Activated naive CD8-positive, alpha-beta T cell treated with anti-CD3 and anti-CD28 coated beads for 36 hours (primary cell): ENCODE measurements at regions not wholly inside any gene's neighbourhood (a gene's known extent, or its start where the extent isn't known, plus 50 kb on each side); places are given as distances from the start of the nearest gene placed in this dataset.

Experiments
- DNase-seq: peaks from one replicate; pipeline ENCODE4 v3.0.0; 2021
- H3K27ac Mint-ChIP-seq: one replicate; pipeline ENCODE4 v1.8.0; 2022; ENCODE audit warnings: mild to moderate bottlenecking, moderate library complexity, mixed read lengths
- H3K27me3 Mint-ChIP-seq: one replicate; pipeline ENCODE4 v1.8.0; 2022; ENCODE audit warnings: mild to moderate bottlenecking, mixed read lengths
- H3K36me3 Mint-ChIP-seq: one replicate; pipeline ENCODE4 v1.8.0; 2021; ENCODE audit warnings: mild to moderate bottlenecking, mixed read lengths
- H3K4me1 Mint-ChIP-seq: one replicate; pipeline ENCODE4 v1.8.0; 2021; ENCODE audit warnings: mixed read lengths
- H3K4me3 Mint-ChIP-seq: one replicate; pipeline ENCODE4 v1.8.0; 2022; ENCODE audit warnings: mild to moderate bottlenecking, moderate library complexity, mixed read lengths
- H3K9me3 Mint-ChIP-seq: one replicate; pipeline ENCODE4 v1.8.0; 2022; ENCODE audit warnings: mixed read lengths

DNA sequence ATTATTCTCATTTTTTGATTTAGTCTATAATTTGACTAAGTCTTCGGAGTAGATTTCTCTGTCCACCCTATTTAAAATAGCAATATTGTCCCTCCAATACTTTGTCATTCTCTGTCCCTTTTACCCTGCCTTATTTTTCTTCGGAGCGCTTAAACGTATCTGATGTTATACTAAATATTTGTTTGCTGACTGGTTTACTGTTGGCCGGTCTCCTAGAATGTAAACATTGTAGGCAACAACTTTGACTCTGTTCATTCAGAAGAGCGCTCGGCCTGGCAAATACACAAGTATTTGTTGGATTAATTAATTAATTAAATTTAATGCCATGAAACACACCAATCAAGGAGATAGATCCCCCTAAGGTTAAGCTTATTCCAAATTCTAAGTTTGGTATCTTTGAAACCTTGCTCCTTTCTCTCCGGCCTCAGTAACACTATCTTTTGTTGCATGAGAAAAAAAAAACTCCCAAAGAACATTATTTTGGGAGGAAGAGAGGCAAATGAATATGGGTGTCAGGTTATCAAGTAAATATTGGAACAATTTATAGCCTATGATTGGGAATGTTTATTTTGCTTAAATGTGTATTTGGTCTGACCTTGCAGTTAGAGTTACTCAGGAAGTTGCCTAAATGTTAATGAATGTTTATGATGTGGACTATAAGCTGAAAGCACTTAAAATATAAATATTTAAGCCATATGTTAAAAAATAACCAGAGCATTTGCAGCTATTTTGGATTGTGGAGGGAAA lies 231.1 kb downstream of the SOX4 start:
- Mint-ChIP-seq H3K27me3 (peaks cover 6% of the 10 kb centered on the region), H3K4me3 (no peak overlapping the region)
- no peak for DNase-seq

DNA sequence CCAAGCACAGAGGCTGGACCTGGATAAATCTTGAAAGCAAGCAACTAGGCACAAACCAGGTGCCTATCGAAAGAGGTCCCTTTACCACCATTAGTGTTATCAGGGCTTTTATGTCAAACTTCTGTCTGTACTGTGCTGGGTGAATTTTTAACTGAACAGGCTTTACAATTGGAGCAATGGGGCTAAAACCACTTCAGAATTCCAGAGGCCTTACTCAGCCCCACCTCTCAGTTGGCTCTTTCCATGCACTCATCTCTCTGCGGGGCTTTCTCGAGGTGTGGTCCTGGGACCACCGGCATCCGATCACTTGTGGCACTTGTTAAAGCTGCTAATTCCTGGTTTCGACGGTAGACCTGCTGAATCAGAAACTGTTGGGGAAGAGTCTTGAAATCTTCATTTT lies 232.5 kb downstream of the SOX4 start:
- no peaks in the 10 kb centered on the region for H3K36me3 Mint-ChIP-seq
- H3K4me1 Mint-ChIP-seq: peaks cover 5% of the 10 kb centered on the region
- H3K4me3 Mint-ChIP-seq: no peak overlapping the region
- no peak for DNase-seq
- no peaks in the 10 kb centered on the region for H3K9me3 Mint-ChIP-seq
- H3K27ac Mint-ChIP-seq: no peak overlapping the region
- H3K27me3 Mint-ChIP-seq: peaks cover 6% of the 10 kb centered on the region

More for the DNA sequence above, 231.1 kb downstream of the SOX4 start:
- H3K36me3 Mint-ChIP-seq: no peaks in the 10 kb centered on the region
- no peaks in the 10 kb centered on the region for H3K9me3 Mint-ChIP-seq
- no peak overlapping the region for H3K27ac Mint-ChIP-seq
- H3K4me1 Mint-ChIP-seq: peaks cover 5% of the 10 kb centered on the region

DNA sequence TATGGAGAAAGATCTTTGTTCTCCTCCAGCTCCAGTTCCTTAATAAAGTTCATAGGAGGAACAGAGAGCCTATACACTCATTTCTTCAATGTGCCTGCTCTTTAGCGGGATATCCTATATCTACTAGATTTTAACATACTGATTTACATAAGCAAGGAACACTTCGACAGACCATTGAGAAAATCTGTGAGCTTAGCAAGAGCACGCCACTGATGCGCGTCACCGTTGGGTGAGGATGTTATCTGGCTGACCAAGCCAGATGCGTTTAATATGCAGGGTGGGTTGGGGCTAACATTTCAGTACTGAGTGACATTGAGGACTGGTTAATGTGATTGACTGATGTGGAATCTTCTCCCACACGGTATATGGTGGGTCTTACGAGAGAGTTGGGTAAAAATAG lies 233.4 kb downstream of the SOX4 start:
- Mint-ChIP-seq H3K36me3 (no peaks in the 10 kb centered on the region), H3K4me3 (no peak overlapping the region), H3K27me3 (peaks cover 6% of the 10 kb centered on the region), H3K4me1 (peaks cover 9% of the 10 kb centered on the region), H3K27ac (no peak overlapping the region), H3K9me3 (no peaks in the 10 kb centered on the region)
- no peak for DNase-seq

DNA sequence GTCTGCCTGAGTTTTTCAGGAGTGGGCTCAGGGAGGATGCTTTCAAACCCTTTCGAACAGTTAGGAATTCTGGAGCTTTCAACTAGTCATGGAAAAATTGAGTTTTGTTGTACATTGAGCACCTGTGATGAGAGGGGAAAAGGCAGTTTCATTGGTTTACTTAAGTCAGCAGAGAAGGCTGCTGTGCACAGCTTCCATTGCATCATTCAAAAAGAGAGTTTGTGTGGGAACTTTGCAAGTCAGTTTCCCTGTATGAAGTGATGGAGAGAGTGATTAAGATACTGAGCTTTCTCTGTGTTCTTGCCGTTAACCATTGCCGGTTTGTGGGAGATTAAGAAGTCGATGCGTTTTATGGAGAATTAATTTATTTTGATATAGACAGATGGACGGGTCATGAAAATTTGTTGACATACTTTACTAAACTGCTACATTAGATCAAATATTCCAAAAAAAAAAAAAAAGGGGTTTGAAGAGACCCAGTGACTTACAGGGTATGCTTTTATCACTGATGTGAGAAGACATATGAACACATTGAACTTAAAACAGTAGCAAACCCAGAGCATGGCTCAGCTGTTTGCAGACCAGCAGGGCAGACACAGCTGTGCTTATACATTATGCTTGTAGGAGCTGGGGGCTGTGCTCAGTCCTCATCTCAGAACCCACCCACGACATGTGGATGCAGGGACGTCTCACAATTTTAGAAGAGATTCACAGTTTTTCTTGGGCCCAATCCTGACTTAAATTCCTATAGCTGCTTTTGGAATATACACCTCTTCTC lies 234.1 kb downstream of the SOX4 start:
- H3K27me3 Mint-ChIP-seq: peaks cover 6% of the 10 kb centered on the region
- H3K4me3 Mint-ChIP-seq: no peak overlapping the region
- no peaks in the 10 kb centered on the region for H3K9me3 Mint-ChIP-seq
- no peaks in the 10 kb centered on the region for H3K36me3 Mint-ChIP-seq
- peak overlapping the region; percentile 47 for H3K27ac Mint-ChIP-seq
- no peak for DNase-seq
- H3K4me1 Mint-ChIP-seq: peaks cover 11% of the 10 kb centered on the region

DNA sequence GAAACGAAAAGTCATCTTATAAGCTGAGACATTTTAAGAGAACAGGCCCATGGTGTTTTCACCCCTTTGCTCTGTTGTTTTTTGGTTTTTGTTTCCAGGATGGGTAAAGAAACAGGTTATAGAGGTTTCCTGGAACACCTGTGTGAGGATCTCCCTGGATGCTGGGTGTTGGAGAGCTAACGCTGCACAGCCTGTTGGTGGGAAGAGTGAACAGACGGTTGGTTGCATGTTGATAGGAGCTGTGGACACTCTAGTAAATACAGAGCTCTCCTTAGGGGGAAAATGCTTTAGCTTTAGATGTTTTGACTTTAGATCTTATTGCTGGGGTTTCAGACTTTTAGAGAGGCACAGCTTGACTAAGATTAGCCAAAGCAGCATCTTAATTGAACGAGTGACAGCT lies 235.2 kb downstream of the SOX4 start:
- peaks cover 6% of the 10 kb centered on the region for H3K27me3 Mint-ChIP-seq

DNA sequence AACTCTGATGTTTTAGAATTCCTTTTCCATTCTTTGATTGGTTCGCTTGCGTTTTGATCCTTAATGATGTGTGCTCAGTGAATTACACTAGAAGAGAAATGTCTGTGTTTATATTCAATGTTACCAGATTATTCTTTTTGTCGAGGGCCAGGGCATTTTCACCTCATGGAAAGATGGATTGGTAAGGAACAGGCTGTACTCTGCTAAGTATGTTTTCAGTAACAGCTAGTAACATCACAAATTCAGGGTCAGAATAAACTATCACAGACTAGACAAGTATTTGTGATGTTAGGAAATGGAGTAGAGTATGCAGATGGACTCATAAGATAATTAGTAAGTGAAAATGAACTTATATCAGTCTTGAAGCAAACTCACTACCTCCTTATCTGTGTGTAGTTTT lies 235.6 kb downstream of the SOX4 start:
- peaks cover 11% of the 10 kb centered on the region for H3K4me1 Mint-ChIP-seq
- no peak overlapping the region for H3K27ac Mint-ChIP-seq
- no peaks in the 10 kb centered on the region for H3K9me3 Mint-ChIP-seq
- no peaks in the 10 kb centered on the region for H3K36me3 Mint-ChIP-seq
- peaks cover 6% of the 10 kb centered on the region for H3K27me3 Mint-ChIP-seq
- no peak for DNase-seq
- no peak overlapping the region for H3K4me3 Mint-ChIP-seq

More for the DNA sequence above, 235.2 kb downstream of the SOX4 start:
- H3K4me3 Mint-ChIP-seq: no peak overlapping the region
- no peak for DNase-seq
- no peaks in the 10 kb centered on the region for H3K36me3 Mint-ChIP-seq
- H3K4me1 Mint-ChIP-seq: peaks cover 11% of the 10 kb centered on the region
- H3K27ac Mint-ChIP-seq: no peak overlapping the region
- H3K9me3 Mint-ChIP-seq: no peaks in the 10 kb centered on the region

DNA sequence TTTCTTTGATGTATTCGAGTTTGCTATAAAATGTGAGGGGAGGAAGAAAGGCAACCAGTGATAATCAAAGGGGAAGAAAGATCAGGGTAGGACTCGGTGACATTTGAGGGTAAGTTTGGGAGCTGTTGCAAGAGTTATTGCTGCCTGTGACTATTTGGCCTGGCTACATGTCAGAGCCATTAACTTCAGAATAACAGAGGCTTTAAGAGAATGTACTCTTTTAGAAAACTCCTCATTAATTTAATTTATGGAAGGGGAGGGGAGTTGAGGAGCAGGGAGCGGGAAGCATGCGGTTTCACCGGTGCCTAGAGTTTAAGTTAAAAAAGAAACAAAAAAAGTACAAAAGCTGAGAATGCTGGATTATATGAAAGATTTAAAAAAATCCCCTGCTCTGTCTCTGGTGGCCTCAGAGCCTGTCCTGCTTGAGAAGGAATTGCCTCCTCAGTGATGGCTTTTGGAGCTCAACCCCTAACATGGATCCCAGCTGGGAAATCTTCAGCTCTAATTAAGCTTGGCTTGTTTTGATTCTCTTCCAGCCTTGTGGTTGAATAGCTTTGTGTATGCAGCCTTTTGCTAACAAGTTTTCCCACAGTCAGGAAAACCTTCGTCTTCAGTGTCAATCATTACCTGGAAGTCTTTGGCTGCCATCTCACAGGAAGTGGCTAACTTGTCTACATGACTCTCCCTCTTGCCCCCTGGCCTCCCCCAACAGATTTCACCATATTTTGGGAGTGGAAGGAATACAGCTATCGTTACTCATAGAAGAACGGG lies 238.2 kb downstream of the SOX4 start:
- Mint-ChIP-seq H3K27me3 (peaks cover under 1% of the 10 kb centered on the region), H3K27ac (no peak overlapping the region), H3K4me1 (peaks cover 15% of the 10 kb centered on the region), H3K4me3 (no peak overlapping the region), H3K9me3 (no peaks in the 10 kb centered on the region), H3K36me3 (no peaks in the 10 kb centered on the region)
- no peak for DNase-seq

DNA sequence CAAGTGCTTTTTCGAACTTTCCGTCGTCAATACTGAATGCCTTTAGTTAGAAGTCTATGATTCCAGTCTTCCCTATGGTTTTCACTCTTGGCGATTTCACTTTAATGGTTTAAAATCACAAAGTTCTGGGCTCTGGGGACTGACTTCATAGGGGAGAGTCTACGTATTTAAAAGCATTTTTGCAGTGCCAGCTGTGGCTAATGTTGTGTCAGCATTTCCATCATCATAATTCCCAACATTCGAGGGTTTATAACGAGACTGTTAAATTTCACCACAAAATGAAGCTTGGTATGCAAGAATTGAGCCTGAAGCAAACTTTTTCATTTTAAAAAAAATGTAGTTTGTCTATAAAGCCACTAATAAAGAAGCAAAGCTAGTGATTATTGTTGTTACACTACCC lies 242.7 kb downstream of the SOX4 start:
- peaks cover 10% of the 10 kb centered on the region for H3K4me1 Mint-ChIP-seq
- H3K36me3 Mint-ChIP-seq: no peaks in the 10 kb centered on the region
- peaks cover 5% of the 10 kb centered on the region for H3K27me3 Mint-ChIP-seq
- H3K9me3 Mint-ChIP-seq: no peaks in the 10 kb centered on the region
- H3K27ac Mint-ChIP-seq: no peak overlapping the region
- no peak for DNase-seq
- H3K4me3 Mint-ChIP-seq: no peak overlapping the region

DNA sequence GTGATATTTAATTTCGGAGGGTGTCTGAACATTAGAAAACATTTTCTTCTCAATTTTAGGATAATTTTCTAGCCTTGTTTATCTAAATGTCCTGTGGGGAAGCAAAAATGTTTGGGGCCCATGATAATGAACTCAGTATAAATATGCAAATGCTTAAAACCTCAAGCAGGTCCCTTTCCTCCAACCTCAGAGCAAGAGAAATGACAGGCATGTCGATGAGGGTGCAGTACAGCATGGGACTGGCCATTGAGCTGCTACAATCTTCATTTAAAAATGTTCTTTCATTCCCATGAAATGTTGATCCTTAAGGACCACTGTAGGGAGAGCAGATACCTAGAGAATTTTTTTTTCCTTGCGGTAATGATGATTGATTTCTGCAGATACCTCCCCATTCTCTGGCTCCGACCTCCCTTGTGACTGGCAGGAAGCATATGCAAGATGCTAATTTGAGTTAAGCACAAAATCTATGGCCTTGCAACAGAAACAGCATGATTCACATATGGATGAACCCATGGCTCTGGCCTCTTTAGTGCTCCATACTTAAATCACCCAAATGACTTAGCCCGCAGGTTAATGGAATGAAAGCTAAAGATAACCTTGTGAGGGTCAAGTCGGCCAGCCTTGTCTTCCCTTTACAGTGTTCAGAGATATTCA lies 243.3 kb downstream of the SOX4 start:
- no peak overlapping the region for H3K27ac Mint-ChIP-seq
- DNase-seq: no peak
- H3K27me3 Mint-ChIP-seq: peaks cover 5% of the 10 kb centered on the region
- H3K36me3 Mint-ChIP-seq: no peaks in the 10 kb centered on the region
- H3K4me1 Mint-ChIP-seq: peaks cover 6% of the 10 kb centered on the region
- H3K9me3 Mint-ChIP-seq: no peaks in the 10 kb centered on the region
- H3K4me3 Mint-ChIP-seq: no peak overlapping the region

DNA sequence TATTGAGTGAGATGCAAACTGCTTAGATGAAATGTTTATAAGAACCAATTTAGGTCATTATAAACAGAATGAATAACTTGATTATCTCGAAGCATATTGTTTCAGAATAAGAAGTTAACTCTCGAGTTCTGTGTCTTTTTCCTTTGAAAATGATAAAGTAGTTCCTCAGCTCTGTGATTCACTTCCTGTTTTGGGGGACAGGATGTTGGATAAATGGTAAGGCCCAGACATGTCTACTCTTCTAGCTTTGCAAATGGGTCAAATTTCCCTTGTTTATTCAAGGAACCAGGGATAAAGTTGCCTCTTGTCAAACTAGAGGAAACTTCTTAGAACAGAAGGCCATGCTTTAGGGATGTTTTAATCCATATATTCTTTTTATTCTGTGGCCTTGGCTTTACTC lies 246.9 kb downstream of the SOX4 start:
- H3K4me1 Mint-ChIP-seq: no peaks in the 10 kb centered on the region
- no peak for DNase-seq
- no peak overlapping the region for H3K27ac Mint-ChIP-seq
- no peaks in the 10 kb centered on the region for H3K9me3 Mint-ChIP-seq
- no peaks in the 10 kb centered on the region for H3K36me3 Mint-ChIP-seq
- H3K4me3 Mint-ChIP-seq: no peak overlapping the region
- H3K27me3 Mint-ChIP-seq: peaks cover 5% of the 10 kb centered on the region

DNA sequence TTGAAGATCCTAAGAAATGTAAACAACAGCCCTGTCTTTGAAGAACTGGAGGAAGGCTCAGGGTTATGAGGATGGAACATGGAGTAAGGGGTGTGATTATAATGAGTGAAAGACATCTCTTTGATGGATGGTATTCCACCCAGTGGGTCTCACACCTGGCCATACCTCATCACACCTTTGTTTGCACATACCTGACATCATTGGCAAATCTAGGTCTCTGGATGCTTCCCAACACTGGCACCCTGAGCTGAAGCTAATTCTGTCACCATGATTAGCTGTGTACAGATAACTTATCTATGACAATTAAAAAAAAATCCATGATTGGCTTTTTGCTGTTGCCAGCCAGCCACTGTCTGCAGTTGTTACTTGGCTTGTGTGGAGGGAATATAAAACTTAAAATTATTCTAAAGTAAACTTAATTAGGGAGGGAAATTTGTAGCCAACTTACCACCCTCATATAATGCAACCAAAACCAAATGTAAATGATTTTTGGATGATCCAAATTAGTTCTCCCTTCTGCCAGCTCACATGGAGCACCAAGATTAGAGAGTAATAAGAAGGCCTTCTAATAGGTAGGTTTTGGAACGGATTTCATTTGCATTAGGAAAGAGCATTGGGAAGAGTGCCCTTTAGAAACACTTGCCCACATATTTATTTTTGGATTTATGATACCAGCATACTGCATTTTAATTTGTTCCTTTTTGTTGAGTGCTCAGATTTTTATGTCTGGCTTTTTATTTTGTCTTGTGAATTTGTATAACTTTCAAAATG lies 249.5 kb downstream of the SOX4 start:
- DNase-seq: no peak
- Mint-ChIP-seq H3K36me3 (no peaks in the 10 kb centered on the region), H3K4me1 (peaks cover 6% of the 10 kb centered on the region), H3K9me3 (no peaks in the 10 kb centered on the region), H3K27ac (no peak overlapping the region), H3K27me3 (peaks cover 10% of the 10 kb centered on the region), H3K4me3 (no peak overlapping the region)

DNA sequence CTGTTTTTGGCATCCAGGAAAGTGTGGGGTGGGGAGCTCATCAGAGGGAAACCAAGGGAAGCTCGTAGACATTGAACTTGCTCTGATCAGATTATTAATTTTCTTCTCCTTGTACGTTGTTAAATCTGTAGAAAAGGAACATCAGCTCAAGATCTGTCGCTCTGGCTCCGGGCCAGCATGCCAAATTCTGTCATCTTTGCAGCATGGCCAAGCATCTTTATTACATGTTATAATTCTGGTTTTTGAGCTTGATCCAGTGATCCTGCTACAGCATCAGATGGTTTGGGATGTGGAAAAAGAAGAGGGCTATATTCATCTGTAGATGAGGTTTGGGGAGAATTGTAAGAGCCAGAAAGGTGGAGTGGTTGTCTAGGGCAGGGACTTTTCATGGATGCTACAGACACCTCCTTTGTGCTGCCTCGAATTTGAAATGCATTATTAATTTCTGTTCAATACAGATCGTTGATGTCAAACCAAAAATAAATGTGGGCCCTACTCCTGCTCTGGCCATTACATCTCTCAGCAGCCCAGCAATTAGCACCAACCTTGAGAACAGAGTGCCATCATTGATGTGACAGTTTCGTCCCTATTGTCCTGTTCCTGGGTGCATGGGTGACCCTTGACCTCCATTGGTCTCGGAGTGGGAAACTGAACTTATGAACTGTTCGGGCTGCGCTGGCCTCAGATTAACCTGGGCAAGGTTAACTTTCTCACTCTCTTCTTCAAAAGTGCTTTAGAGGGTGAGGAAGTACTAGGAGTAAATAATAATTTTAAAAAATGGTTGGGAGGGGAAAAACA lies 250.8 kb downstream of the SOX4 start:
- Mint-ChIP-seq H3K27me3 (peaks cover 19% of the 10 kb centered on the region), H3K9me3 (no peaks in the 10 kb centered on the region), H3K4me1 (peaks cover 6% of the 10 kb centered on the region), H3K4me3 (no peak overlapping the region), H3K27ac (no peak overlapping the region), H3K36me3 (no peaks in the 10 kb centered on the region)
- no peak for DNase-seq

DNA sequence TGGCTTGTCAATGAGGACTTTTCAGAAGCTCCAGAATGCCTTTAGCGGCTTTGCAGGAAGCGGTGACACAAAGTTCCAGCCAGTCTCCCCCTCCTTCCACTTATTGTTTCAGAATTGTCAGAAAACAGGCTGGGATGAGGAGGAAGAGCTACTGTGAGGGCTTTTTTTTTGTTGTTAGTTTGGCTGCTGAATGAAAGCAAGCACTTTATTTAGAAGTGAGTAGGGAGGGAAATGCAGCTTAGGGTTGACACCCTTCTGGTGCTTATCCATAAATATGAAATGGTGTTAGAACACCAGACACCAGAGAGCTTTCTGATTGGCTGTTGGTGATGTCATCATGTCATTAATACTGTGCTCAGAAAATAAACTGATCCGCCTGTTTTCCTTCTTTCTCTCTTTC lies 251.5 kb downstream of the SOX4 start:
- DNase-seq: no peak
- no peaks in the 10 kb centered on the region for H3K9me3 Mint-ChIP-seq
- H3K36me3 Mint-ChIP-seq: no peaks in the 10 kb centered on the region
- peaks cover 19% of the 10 kb centered on the region for H3K27me3 Mint-ChIP-seq
- H3K4me3 Mint-ChIP-seq: no peak overlapping the region
- H3K4me1 Mint-ChIP-seq: peaks cover 6% of the 10 kb centered on the region
- H3K27ac Mint-ChIP-seq: no peak overlapping the region
